Liver (tissue), 3 donors: ENCODE measurements at regions not wholly inside any gene's neighbourhood (a gene's known extent, or its start where the extent isn't known, plus 50 kb on each side); places are given as distances from the start of the nearest gene placed in this dataset.

Experiments
- CTCF ChIP-seq: fragments of 150-350 bp; IDR thresholded peaks from 2 replicates; pipeline ENCODE4 v1.5.1; 2017; ENCODE audit warnings: improper control_type of control experiment, low read depth, low read length; ENCODE audit not compliant: missing input control
- FOXA1 ChIP-seq: IDR thresholded peaks from 2 replicates; pipeline ENCODE4 v1.6.1; 2016; ENCODE audit warnings: antibody characterized with exemption
- GABPA ChIP-seq, 2 donors: IDR thresholded peaks in 1 of 2; conservative IDR thresholded peaks in 1 of 2; 2 replicates each; pipeline ENCODE4 v1.6.1; 2016; ENCODE audit warnings: antibody characterized with exemption in 2 of 2, mild to moderate bottlenecking in 1 of 2, moderate library complexity in 1 of 2
- RAD21 ChIP-seq, 2 donors: IDR thresholded peaks; 2 replicates each; pipeline ENCODE4 v1.6.1; 2016; ENCODE audit warnings: antibody characterized with exemption in 2 of 2, mild to moderate bottlenecking in 2 of 2
- SP1 ChIP-seq: IDR thresholded peaks from 2 replicates; pipeline ENCODE4 v1.6.1; 2018; ENCODE audit warnings: antibody characterized with exemption, mild to moderate bottlenecking
- YY1 ChIP-seq: IDR thresholded peaks from 2 replicates; pipeline ENCODE4 v1.6.1; 2016; ENCODE audit warnings: antibody characterized with exemption, mild to moderate bottlenecking
- donor health status: healthy.
- donor health status: healthy.

DNA sequence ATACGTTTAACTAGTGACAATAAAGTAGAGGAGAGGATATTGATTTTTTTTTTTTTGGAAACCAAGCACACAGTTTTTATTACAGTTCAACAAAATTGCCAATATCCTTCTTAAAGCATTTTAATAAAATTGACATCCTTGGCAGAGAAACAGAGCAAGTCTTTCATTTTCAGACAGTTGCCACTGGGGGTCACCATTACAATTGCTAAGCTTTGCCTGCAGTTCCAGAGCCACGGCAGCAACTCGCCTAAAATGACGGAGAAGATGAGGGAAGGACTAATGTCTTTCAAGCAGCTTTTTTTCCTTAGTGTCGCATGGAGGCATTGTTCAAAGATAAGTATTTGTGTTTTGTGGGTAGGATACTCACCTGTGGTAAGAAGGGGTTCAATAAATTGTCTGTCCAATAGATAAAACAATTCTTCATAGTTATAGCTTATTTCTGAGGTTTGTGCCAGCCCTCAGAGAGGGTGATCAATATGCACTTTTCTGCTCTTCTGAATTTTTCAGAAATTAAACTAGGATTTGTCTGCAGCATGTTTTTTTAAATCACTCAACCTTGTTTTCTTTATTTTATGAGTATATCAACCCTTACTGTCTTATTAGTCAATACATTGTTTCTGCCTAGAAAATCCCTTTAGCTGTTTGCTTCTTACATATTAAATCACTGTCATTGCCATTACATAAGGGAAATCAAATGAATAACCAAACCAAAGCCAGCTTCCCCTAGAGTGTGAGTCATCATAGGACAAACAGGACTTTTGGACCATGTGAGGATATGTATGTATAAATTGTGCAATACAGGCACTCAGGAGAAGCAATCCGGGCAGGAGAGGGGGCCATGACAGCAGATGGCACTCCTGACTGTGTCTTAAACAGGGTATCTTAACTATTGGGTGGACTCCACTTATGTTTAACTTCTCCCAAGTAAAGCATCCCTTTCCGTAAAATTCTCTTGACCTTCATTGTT, 508.1 kb upstream of the ARX start:
- TF ChIP-seq CTCF = peak; percentile 31
- no peak for TF ChIP-seq SP1
- peak; percentile 75 to 82 for TF ChIP-seq RAD21 (IDR thresholded peaks at IDR 0.05)
- TF ChIP-seq FOXA1 = no peak
- TF ChIP-seq YY1 = no peak
- no peak for TF ChIP-seq GABPA (IDR thresholded peaks at IDR 0.05 in 1 of 2, conservative IDR thresholded peaks at IDR 0.05 in 1 of 2)
